K562 (cell line): ENCODE measurements at regions not wholly inside any gene's neighbourhood (a gene's known extent, or its start where the extent isn't known, plus 50 kb on each side); places are given as distances from the start of the nearest gene placed in this dataset.
"Not testable (repeated sequence)": the region's sequence is repeated elsewhere in the genome, so short reads cannot be mapped to it uniquely, and the experiment has no call there.

ENCODE experiments used
- ATAC-seq: fragments of 200-7000 bp; cut with Tn5 transposase; 3 replicates; pipeline ENCODE4 v1.9.1; 2020; ENCODE audit warnings: moderate library complexity
- BruUV-seq: library from RNA; stranded (reverse); fragments of 400-500 nt; replicated peaks from 2 replicates; lab custom pipeline; 2021; lab: Mats Ljungman, UMichigan
- CTCF ChIA-PET: fragments of 300-600 bp; formaldehyde crosslinking; extraction: SDS; loops from one replicate; lab custom pipeline; 2021; ENCODE audit warnings: low intra/inter-chr PET ratio; lab: Yijun Ruan, JAX
- POLR2A ChIA-PET: fragments of 300-600, 350-650 bp; sonication (Branson Sonifier 250); formaldehyde crosslinking; extraction: SDS; loops from one replicate; lab custom pipeline; 2021; ENCODE audit warnings: antibody characterized with exemption, inconsistent platforms; lab: Yijun Ruan, JAX
- DNase-seq, 4 experiments: peaks; one replicate each; pipeline versions ENCODE4 v3.0.0 to v3.0.0-alpha.2; 2011 to 2018; ENCODE audit warnings: low spot score in 3 of 4, mixed read lengths in 3 of 4; ENCODE audit errors: extremely low read depth in 1 of 4
- FAIRE-seq: peaks from 2 replicates; lab custom pipeline; 2011; peaks lifted over from hg19 to GRCh38; lab: Jason Lieb, UNC
- H2AFZ ChIP-seq: 2 replicates; pipeline ENCODE4 v1.6.0; 2011; ENCODE audit warnings: low read depth, low read length, control low read depth, inconsistent platforms
- H3K27ac ChIP-seq: fragments of 200-600 bp; 3 replicates; pipeline ENCODE4 v1.8.0; 2011; ENCODE audit warnings: low read depth, mild to moderate bottlenecking, control low read depth, inconsistent platforms, low read length, moderate library complexity, mixed read lengths; ENCODE audit errors: extremely low read depth
- H3K27me3 ChIP-seq, 2 experiments: fragments of 300-600 bp in 1 of 2; 2 replicates in 1 of 2; 3 replicates in 1 of 2; pipeline versions ENCODE4 v1.6.0 to v1.8.0; 2011; ENCODE audit warnings: inconsistent platforms in 2 of 2, low read length in 2 of 2, mild to moderate bottlenecking in 1 of 2, mixed read lengths in 1 of 2, moderate library complexity in 1 of 2; ENCODE audit not compliant: control insufficient read depth in 2 of 2, insufficient read depth in 2 of 2
- H3K36me3 ChIP-seq: fragments of 300-600 bp; 3 replicates; pipeline ENCODE4 v1.8.0; 2011; ENCODE audit warnings: mild to moderate bottlenecking, low read length, inconsistent platforms; ENCODE audit not compliant: control insufficient read depth, insufficient read depth
- H3K4me1 ChIP-seq, 2 experiments: fragments of 200-600 bp in 1 of 2; replicated peaks in 1 of 2; 2 replicates in 1 of 2; 3 replicates in 1 of 2; pipeline versions ENCODE4 v1.5.1 to v1.8.0; 2011; ENCODE audit warnings: inconsistent platforms in 2 of 2, low read length in 2 of 2, mild to moderate bottlenecking in 1 of 2, mixed read lengths in 1 of 2, moderate library complexity in 1 of 2; ENCODE audit not compliant: control insufficient read depth in 2 of 2, insufficient read depth in 2 of 2
- H3K4me2 ChIP-seq: 2 replicates; pipeline ENCODE4 v1.6.1; 2011; ENCODE audit warnings: low read length, control low read depth, inconsistent platforms, mixed read lengths; ENCODE audit not compliant: insufficient read depth
- H3K4me3 ChIP-seq: fragments of 200-600 bp; sonication (generic), shearing (Covaris generic); 2 replicates; pipeline ENCODE4 v1.5.1; 2016; ENCODE audit warnings: control low read depth, inconsistent platforms
- H3K79me2 ChIP-seq: fragments of 200-600 bp; 3 replicates; pipeline ENCODE4 v1.8.0; 2011; ENCODE audit warnings: low read length, inconsistent platforms; ENCODE audit not compliant: control insufficient read depth, insufficient read depth
- H3K9ac ChIP-seq, 2 experiments: 2 replicates each; pipeline versions ENCODE4 v1.6.0 to v1.6.1; 2011; ENCODE audit warnings: low read depth in 2 of 2, low read length in 2 of 2, control low read depth in 1 of 2, inconsistent platforms in 1 of 2, mild to moderate bottlenecking in 1 of 2, mixed read lengths in 1 of 2; ENCODE audit not compliant: insufficient read depth in 1 of 2
- H3K9me1 ChIP-seq: one replicate; pipeline ENCODE4 v1.6.0; 2011; ENCODE audit warnings: inconsistent platforms, mild to moderate bottlenecking, low read length, moderate library complexity; ENCODE audit not compliant: control insufficient read depth, insufficient read depth
- H3K9me3 ChIP-seq: replicated peaks from 2 replicates; pipeline ENCODE4 v1.5.1; 2011; ENCODE audit warnings: low read depth, low read length, inconsistent platforms; ENCODE audit not compliant: control insufficient read depth, insufficient read depth
- H4K20me1 ChIP-seq: replicated peaks from 2 replicates; pipeline ENCODE4 v1.6.1; 2011; ENCODE audit warnings: low read length, inconsistent platforms, mixed read lengths; ENCODE audit not compliant: control insufficient read depth, insufficient read depth
- ETV5 ChIP-seq: sonication (generic); formaldehyde crosslinking; IDR thresholded peaks from 2 replicates; pipeline ENCODE4 v1.4.0; 2020; ENCODE audit warnings: low read depth, mild to moderate bottlenecking, missing genetic modification reagents
- FUS ChIP-seq: fragments of 200-400 bp; formaldehyde crosslinking; optimal IDR thresholded peaks from 2 replicates; pipeline ENCODE3; 2017; ENCODE audit warnings: low read depth, low read length
- KLF10 ChIP-seq: fragments of 250-450 bp; sonication (Bioruptor Pico); IDR thresholded peaks from 2 replicates; pipeline ENCODE4 v1.6.1; 2021; ENCODE audit warnings: matching md5 sums
- POU5F1 ChIP-seq: fragments of 150-350 bp; IDR thresholded peaks from 2 replicates; pipeline ENCODE4 v1.6.1; 2014; ENCODE audit warnings: borderline replicate concordance, low read length, low read depth, mild to moderate bottlenecking; ENCODE audit not compliant: partially characterized antibody
- RHOXF2B ChIP-seq: fragments of 250-450 bp; sonication (Bioruptor Pico); conservative IDR thresholded peaks from 2 replicates; pipeline ENCODE4 v1.5.1; 2021
- SETDB1 ChIP-seq: IDR thresholded peaks from one replicate; pipeline ENCODE4 v1.6.1; 2012; ENCODE audit warnings: low read length, control low read depth, inconsistent platforms
- STAT5A ChIP-seq: IDR thresholded peaks from 2 replicates; pipeline ENCODE4 v1.6.1; 2012; ENCODE audit warnings: low read length, inconsistent platforms, borderline replicate concordance
- TARDBP ChIP-seq: fragments of 450-650 bp; IDR thresholded peaks from 2 replicates; pipeline ENCODE4 v1.6.1; 2016
- ZBTB5 ChIP-seq: fragments of 450-650 bp; IDR thresholded peaks from 2 replicates; pipeline ENCODE4 v1.6.1; 2017; ENCODE audit warnings: antibody characterized with exemption
- ZNF12 ChIP-seq: sonication (generic); formaldehyde crosslinking; IDR thresholded peaks from 2 replicates; pipeline ENCODE4 v1.4.0; 2020; ENCODE audit warnings: mild to moderate bottlenecking, missing genetic modification reagents
- ZNF3 ChIP-seq: fragments of 250-450 bp; sonication (Bioruptor Pico); IDR thresholded peaks from 2 replicates; pipeline ENCODE4 v1.5.0; 2021; ENCODE audit warnings: mild to moderate bottlenecking, moderate library complexity
- WGBS: fragments of 100-300 bp; shearing (Covaris generic); methylation state at CpG from one replicate; pipeline ENCODE4 v1.1.6; 2016; ENCODE audit warnings: low coverage, mixed read lengths; ENCODE audit not compliant: insufficient coverage; ENCODE audit errors: missing lambda C conversion rate; 5-methylcytosine and 5-hydroxymethylcytosine counted together
- in situ Hi-C: fragments of 300-500 bp; cut with MboI; formaldehyde crosslinking; loops from 4 replicates; pipeline ENCODE4 v1.15.0; 2018; ENCODE audit warnings: inconsistent platforms, mixed read lengths
- intact Hi-C: fragments of 100-400 bp; cut with micrococcal nuclease; formaldehyde crosslinking; loops from 2 replicates; pipeline ENCODE4 v1.14.2; 2022

- Histone ChIP-seq H3K4me1 (no peaks in the 10 kb centered on the region), H3K9me1 (no peaks in the 10 kb centered on the region), H3K9me3 (peaks cover 1% of the 10 kb centered on the region; the same call in 1 of the 2 replicates), H3K4me2 (no peak overlapping the region), H3K4me3 (no peak overlapping the region), H3K27ac (no peak overlapping the region), H2AFZ (no peak overlapping the region), H3K79me2 (no peaks in the 10 kb centered on the region), H3K9ac (no peak overlapping the region), H3K27me3 (no peaks in the 10 kb centered on the region), H4K20me1 (no peaks in the 10 kb centered on the region), H3K36me3 (no peaks in the 10 kb centered on the region)
- in situ Hi-C loops: no loop called here
- FAIRE-seq: no peak
- WGBS: 0% methylated on average over 2 of the region's 2 CpGs
- no TSS peak for BruUV-seq
- DNase-seq: no peak
- CTCF ChIA-PET: no interaction called here
- intact Hi-C loops: no loop called here
- POLR2A ChIA-PET: no interaction called here
- TF ChIP-seq STAT5A (no peak), ZBTB5 (no peak), RHOXF2B (no peak), SETDB1 (no peak), ZNF3 (CRISPR knock-in tag) (no peak), TARDBP (no peak), POU5F1 (no peak), ZNF12 (no peak), KLF10 (CRISPR knock-in tag) (no peak), FUS (no peak), ETV5 (CRISPR knock-in tag) (no peak)
- ATAC-seq: no peak
These were observed 1155.4 kb downstream of the STIM2 start for GRCh38 chr4:28015996-28016395.

- CTCF ChIA-PET, POLR2A ChIA-PET, H3K9ac ChIP-seq, ATAC-seq, H3K27ac ChIP-seq, H3K27me3 ChIP-seq, in situ Hi-C loops, H3K4me1 ChIP-seq, H3K79me2 ChIP-seq, H4K20me1 ChIP-seq, BruUV-seq, H3K4me3 ChIP-seq, DNase-seq, FAIRE-seq, H3K4me2 ChIP-seq, H2AFZ ChIP-seq, intact Hi-C loops, H3K36me3 ChIP-seq, H3K9me3 ChIP-seq, H3K9me1 ChIP-seq: not testable (repeated sequence)
- WGBS: 0% methylated on average over 6 of the region's 6 CpGs
These were observed 1177.6 kb downstream of the STIM2 start for GRCh38 chr4:28038253-28038652.
